A549 (cell line): ENCODE measurements at regions not wholly inside any gene's neighbourhood (a gene's known extent, or its start where the extent isn't known, plus 50 kb on each side); places are given as distances from the start of the nearest gene placed in this dataset.

ENCODE experiments used
- ATAC-seq, 2 experiments: fragments of 200-7000 bp in 1 of 2; fragments of >200 bp in 1 of 2; cut with Nextera tagmentation in 1 of 2; cut with Tn5 transposase in 1 of 2; 3 replicates each; pipeline versions ENCODE4 v1.8.0 to v1.9.1; 2018 to 2020; ENCODE audit warnings: mild to moderate bottlenecking in 1 of 2, moderate library complexity in 1 of 2
- CTCF ChIA-PET: fragments of 300-600 bp; sonication (Branson Sonifier 250); formaldehyde crosslinking; extraction: SDS; loops from one replicate; lab custom pipeline; 2021; ENCODE audit warnings: antibody characterized with exemption, inconsistent platforms; lab: Yijun Ruan, JAX
- POLR2A ChIA-PET: fragments of 350-600 bp; formaldehyde crosslinking; extraction: SDS; loops from one replicate; lab custom pipeline; 2021; ENCODE audit warnings: antibody characterized with exemption, inconsistent platforms; lab: Yijun Ruan, JAX
- DNase-seq, 2 experiments: peaks; one replicate each; pipeline versions ENCODE4 v3.0.0 to v3.0.0-alpha.2; 2011 to 2016; ENCODE audit warnings: low read depth in 1 of 2, low spot score in 1 of 2
- FAIRE-seq: peaks from 2 replicates; lab custom pipeline; 2011; peaks lifted over from hg19 to GRCh38; lab: Jason Lieb, UNC
- H3K27ac ChIP-seq, 2 experiments: fragments of >200 bp; sonication (Bioruptor Twin); formaldehyde crosslinking; 3 replicates each; pipeline ENCODE4 v1.5.1; 2016 to 2017
- H3K4me1 ChIP-seq: fragments of >200 bp; sonication (Bioruptor Twin); formaldehyde crosslinking; 3 replicates; pipeline ENCODE4 v1.6.1; 2016
- H3K4me2 ChIP-seq: fragments of >200 bp; sonication (Bioruptor Twin); formaldehyde crosslinking; 3 replicates; pipeline ENCODE4 v1.6.1; 2016
- H3K4me3 ChIP-seq: fragments of >200 bp; sonication (Bioruptor Twin); formaldehyde crosslinking; 3 replicates; pipeline ENCODE4 v1.5.1; 2016
- H3K9me3 ChIP-seq: fragments of >200 bp; sonication (Bioruptor Twin); formaldehyde crosslinking; 3 replicates; pipeline ENCODE4 v1.6.1; 2016
- CEBPB ChIP-seq, 2 experiments: fragments of >200 bp in 1 of 2; sonication (Bioruptor Twin) in 1 of 2; formaldehyde crosslinking in 1 of 2; IDR thresholded peaks; 2 replicates each; pipeline ENCODE4 v1.6.1; 2012 to 2016
- EHF ChIP-seq: fragments of 250-450 bp; sonication (Bioruptor Pico); IDR thresholded peaks from 2 replicates; pipeline ENCODE4 v1.5.0; 2020; ENCODE audit warnings: mild to moderate bottlenecking
- ELK1 ChIP-seq: fragments of 150-350 bp; IDR thresholded peaks from 2 replicates; pipeline ENCODE4 v1.6.1; 2014; ENCODE audit warnings: low read depth, mild to moderate bottlenecking, low read length
- GATA3 ChIP-seq: IDR thresholded peaks from 2 replicates; pipeline ENCODE4 v1.6.1; 2012; ENCODE audit warnings: borderline replicate concordance
- HES2 ChIP-seq: fragments of >200 bp; sonication (Bioruptor Twin); formaldehyde crosslinking; IDR thresholded peaks from 2 replicates; pipeline ENCODE4 v1.6.1; 2016
- JUN ChIP-seq, 2 experiments: fragments of >200 bp; sonication (Bioruptor Twin); formaldehyde crosslinking; IDR thresholded peaks; 2 replicates in 1 of 2; 3 replicates in 1 of 2; pipeline ENCODE4 v1.6.1; 2016 to 2017
- KDM1A ChIP-seq: fragments of 200-600 bp; sonication (generic); IDR thresholded peaks from 2 replicates; pipeline ENCODE4 v1.6.1; 2016; ENCODE audit warnings: low read depth, mild to moderate bottlenecking
- KDM5A ChIP-seq: fragments of 200-600 bp; sonication (generic); IDR thresholded peaks from 2 replicates; pipeline ENCODE4 v1.6.1; 2016; ENCODE audit warnings: antibody characterized with exemption, mild to moderate bottlenecking
- MAX ChIP-seq: IDR thresholded peaks from 2 replicates; pipeline ENCODE4 v1.6.1; 2012
- PBX3 ChIP-seq: IDR thresholded peaks from 2 replicates; pipeline ENCODE4 v1.6.1; 2012
- POLR2A ChIP-seq: IDR thresholded peaks from 2 replicates; pipeline ENCODE4 v1.6.1; 2012; ENCODE audit warnings: mild to moderate bottlenecking, low read length
- POLR2AphosphoS2 ChIP-seq: conservative IDR thresholded peaks from 2 replicates; pipeline ENCODE4 v1.6.1; 2012; ENCODE audit warnings: low read length, improper control_type of control experiment, inconsistent platforms
- RARB ChIP-seq: fragments of 250-450 bp; sonication (Bioruptor Pico); IDR thresholded peaks from 2 replicates; pipeline ENCODE4 v1.8.0; 2021; ENCODE audit warnings: mild to moderate bottlenecking, moderate library complexity
- SREBF2 ChIP-seq: fragments of 450-650 bp; IDR thresholded peaks from 2 replicates; pipeline ENCODE4 v1.6.1; 2014; ENCODE audit warnings: mild to moderate bottlenecking, moderate library complexity
- ZC3H11A ChIP-seq: fragments of 450-650 bp; IDR thresholded peaks from 2 replicates; pipeline ENCODE4 v1.6.1; 2014; ENCODE audit warnings: antibody characterized with exemption, mild to moderate bottlenecking
- ZNF302 ChIP-seq: fragments of 250-450 bp; sonication (Bioruptor Pico); IDR thresholded peaks from 2 replicates; pipeline ENCODE4 v1.9.0; 2021; ENCODE audit warnings: inconsistent platforms, mild to moderate bottlenecking, moderate library complexity
- WGBS: methylation state at CpG from one replicate; pipeline ENCODE4 v1.1.6; 2017; ENCODE audit errors: missing lambda C conversion rate; 5-methylcytosine and 5-hydroxymethylcytosine counted together

- no peak for DNase-seq
- no peaks in the 10 kb centered on the region for H3K9me3 ChIP-seq
- no peak for ATAC-seq
- no peaks in the 10 kb centered on the region for H3K4me1 ChIP-seq
- TF ChIP-seq HES2 (no peak), JUN (IDR thresholded peaks at IDR 0.05) (no peak), GATA3 (no peak), POLR2A (no peak), CEBPB (IDR thresholded peaks at IDR 0.05) (no peak), EHF (no peak)
- no peak overlapping the region for H3K4me3 ChIP-seq
- ChIA-PET POLR2A (no interaction called here), CTCF (interaction anchor here (1.1 to 1.6 kb wide), 3 partner anchors 587 to 595 kb away, joined by 3 to 6 read pairs (median 4); no protein-coding TSS in a partner anchor)
- H3K27ac ChIP-seq = no peak overlapping the region
- no peak overlapping the region for H3K4me2 ChIP-seq
- WGBS = 60% methylated on average over 5 of the region's 5 CpGs
- FAIRE-seq = no peak
Measured at GRCh38 chr5:74054641-74055421, 428.8 kb downstream of the ARHGEF28 start.

GRCh38 chr5:74054139-74054538 is 428.1 kb downstream of the ARHGEF28 start:
- Histone ChIP-seq H3K4me1 (no peaks in the 10 kb centered on the region), H3K4me2 (no peak overlapping the region), H3K9me3 (no peaks in the 10 kb centered on the region), H3K4me3 (no peak overlapping the region), H3K27ac (no peak overlapping the region)
- FAIRE-seq = no peak
- ChIA-PET CTCF (interaction anchor here (1.1 to 1.2 kb wide), 2 partner anchors 587 to 589 kb away, joined by 3 to 4 read pairs; no protein-coding TSS in a partner anchor), POLR2A (no interaction called here)
- 73% methylated on average over 5 of the region's 5 CpGs for WGBS
- DNase-seq = no peak
- TF ChIP-seq KDM5A (no peak), POLR2AphosphoS2 (no peak), JUN (IDR thresholded peaks at IDR 0.05) (no peak), HES2 (no peak), ZC3H11A (no peak)
- no peak for ATAC-seq

GRCh38 chr5:74052441-74053221 is 426.6 kb downstream of the ARHGEF28 start:
- CTCF ChIA-PET = interaction anchor here (0.6 to 1.7 kb wide), 6 partner anchors 10 to 839 kb away, joined by 3 to 6 read pairs (median 3); no protein-coding TSS in a partner anchor
- 50% methylated on average over 7 of the region's 7 CpGs for WGBS
- POLR2A ChIA-PET = interaction anchor here (0.6 kb wide), 1 partner anchor 588 kb away, joined by 3 read pairs; the partner anchor contains the start of gene ENC1
- Histone ChIP-seq H3K4me1 (no peaks in the 10 kb centered on the region), H3K4me3 (no peak overlapping the region), H3K9me3 (no peaks in the 10 kb centered on the region), H3K4me2 (no peak overlapping the region), H3K27ac (no peak overlapping the region)
- TF ChIP-seq PBX3 (no peak), RARB (CRISPR knock-in tag) (no peak), KDM1A (no peak), ELK1 (no peak), ZNF302 (CRISPR knock-in tag) (no peak), MAX (no peak), SREBF2 (no peak)
- FAIRE-seq (no peak), DNase-seq (no peak), ATAC-seq (0 out of 6 replicates have a peak, but pooled peaks of 1 of the 2 experiments have one; percentile 24)
